Stimulated activated CD8-positive, alpha-beta memory T cell treated with anti-CD3 and anti-CD28 coated beads, Interleukin-7, amount 100 ng/mL, for 48 hours (primary cell): ENCODE measurements at regions not wholly inside any gene's neighbourhood (a gene's known extent, or its start where the extent isn't known, plus 50 kb on each side); places are given as distances from the start of the nearest gene placed in this dataset.

Experiments used
- DNase-seq, 2 donors: peaks; one replicate each; pipeline ENCODE4 v3.0.0-alpha.2; 2020; ENCODE audit warnings: low read depth in 1 of 2; ENCODE audit errors: extremely low read depth in 1 of 2

- no peak for DNase-seq
Observed at GRCh38 chrX:134718105-134718965, 60.1 kb upstream of the PLAC1 start.

DNA sequence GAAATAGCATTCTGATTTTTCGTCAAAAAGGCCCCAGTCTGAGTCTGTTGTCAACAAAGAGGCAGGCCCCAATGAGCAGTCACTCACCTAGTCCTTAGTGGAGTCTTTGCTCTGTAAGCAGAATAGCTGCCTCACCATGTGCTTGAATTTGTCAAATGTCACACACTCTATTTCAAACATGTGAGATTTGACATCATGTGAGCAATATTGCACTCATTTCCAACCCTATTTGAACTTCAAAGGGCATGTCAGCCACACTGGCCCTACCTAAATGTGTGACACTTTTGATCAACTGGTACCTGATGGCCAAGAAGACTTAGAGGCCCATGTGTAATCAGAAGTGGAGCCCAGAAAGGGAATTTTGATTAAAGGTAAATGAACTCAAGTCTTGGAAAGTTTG is 59.4 kb upstream of the PLAC1 start:
- DNase-seq = no peak

GRCh38 chrX:134716620-134717012 is 58.3 kb upstream of the PLAC1 start:
- no peak for DNase-seq

DNA sequence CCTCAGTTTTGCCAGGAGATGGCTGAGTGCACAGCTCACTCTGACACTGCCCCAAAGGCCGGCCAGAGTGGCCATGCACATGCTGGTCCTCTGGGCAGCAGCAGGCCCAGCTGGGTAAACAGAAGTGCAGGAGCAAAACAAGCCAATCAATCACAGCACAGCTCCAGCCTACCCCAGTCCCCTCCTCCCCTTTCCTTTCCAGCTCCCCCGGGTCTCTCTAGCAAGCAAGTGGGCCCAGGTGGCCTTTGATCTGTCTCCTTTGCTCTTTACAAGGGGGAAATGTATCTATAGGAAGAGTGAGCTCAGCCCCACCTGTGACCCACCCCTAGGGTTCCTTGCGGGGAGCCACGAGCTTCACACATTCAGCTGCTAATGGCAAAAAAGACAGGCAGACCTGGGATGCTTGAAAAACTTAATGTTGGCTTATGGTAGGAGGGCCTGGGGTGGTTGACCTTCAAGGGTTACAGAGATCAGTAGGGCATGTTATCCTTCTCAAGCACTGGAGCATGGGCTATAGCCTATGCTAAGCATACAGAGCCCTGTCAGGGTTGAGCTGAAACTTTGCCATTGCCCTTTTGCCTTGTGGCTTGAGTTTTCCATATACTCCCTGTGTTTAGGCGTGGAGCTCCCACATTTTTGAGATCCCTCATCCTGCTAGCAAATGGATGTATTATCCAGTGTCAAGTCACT is 57.8 kb upstream of the PLAC1 start:
- DNase-seq = no peak

- DNase-seq = no peak
Observed at GRCh38 chrX:134714633-134715110, 56.4 kb upstream of the PLAC1 start.

DNA sequence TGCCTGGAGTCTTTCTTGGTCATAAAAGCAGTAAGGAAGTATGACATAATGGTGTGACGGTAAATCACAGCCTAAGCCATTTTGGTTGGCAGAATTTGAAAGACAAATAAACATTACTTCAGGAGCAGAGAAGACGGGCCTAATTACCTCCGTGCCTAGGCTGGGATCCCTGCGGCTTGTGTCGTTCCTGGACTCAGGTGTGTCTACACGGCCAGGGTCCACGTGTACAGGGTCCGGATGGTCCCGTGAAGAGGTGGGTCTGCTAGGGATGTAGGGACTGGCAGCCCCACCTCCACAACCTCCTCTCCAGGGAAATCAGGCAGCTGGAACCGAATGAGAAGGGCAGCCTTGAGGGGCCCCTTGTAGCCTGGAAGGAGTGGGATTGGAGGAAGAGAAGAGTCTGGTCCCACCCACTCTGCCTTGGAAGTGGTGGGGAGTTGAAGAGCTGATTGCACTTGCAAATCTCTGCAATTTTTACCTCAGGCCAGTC is 55.4 kb upstream of the PLAC1 start:
- DNase-seq = no peak

- no peak for DNase-seq
Observed at GRCh38 chrX:134712272-134712671, 54.0 kb upstream of the PLAC1 start.

DNA sequence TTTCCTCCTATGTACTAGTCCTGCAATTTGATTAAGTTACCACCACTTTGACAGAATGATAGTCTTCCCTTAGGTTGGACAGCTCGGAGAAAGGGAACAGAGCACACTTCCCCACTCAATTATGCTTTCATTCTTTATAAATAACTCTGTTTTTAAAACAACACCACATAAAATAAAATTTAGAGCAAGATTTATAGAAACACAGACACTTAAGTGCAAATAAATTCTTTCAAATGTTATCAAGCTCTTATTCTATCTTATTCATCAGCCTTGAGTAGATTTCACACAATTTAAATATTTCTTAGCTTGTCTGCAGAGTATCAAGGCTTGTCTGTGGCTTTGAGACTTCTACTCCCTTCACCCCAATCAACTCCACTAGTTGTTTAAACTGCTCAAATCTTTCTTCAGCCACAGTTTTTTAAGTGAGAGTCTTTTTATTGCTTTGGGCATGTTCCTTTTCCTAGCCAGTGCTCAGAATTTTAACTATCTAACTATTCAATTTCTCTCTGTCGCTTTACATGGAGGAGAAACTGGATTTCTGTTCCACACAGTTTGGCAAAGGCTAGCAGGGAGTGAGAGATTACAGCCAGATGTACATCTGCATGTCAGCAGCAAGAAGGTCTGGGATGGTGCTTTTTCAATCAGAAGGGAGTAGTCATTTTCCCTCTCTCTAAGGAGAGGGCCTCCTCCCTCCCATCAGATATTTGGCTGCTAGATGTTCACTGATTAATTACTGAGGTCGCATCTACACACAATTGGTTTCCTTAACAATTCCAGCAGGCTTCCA is 53.1 kb upstream of the PLAC1 start:
- no peak for DNase-seq
